GM12878 (cell line): ENCODE measurements at regions not wholly inside any gene's neighbourhood (a gene's known extent, or its start where the extent isn't known, plus 50 kb on each side); places are given as distances from the start of the nearest gene placed in this dataset.

Experiments
- ATAC-seq: fragments of 200-7000 bp; cut with Tn5 transposase; 3 replicates; pipeline ENCODE4 v1.9.1; 2020; ENCODE audit warnings: mild to moderate bottlenecking, moderate library complexity
- BruUV-seq: library from RNA; stranded (reverse); fragments of 400-500 nt; replicated peaks from 2 replicates; lab custom pipeline; 2021; lab: Mats Ljungman, UMichigan
- CTCF ChIA-PET: fragments of 300-600 bp; sonication (Branson Sonifier 250); formaldehyde crosslinking; extraction: SDS; loops from one replicate; lab custom pipeline; 2021; ENCODE audit warnings: inconsistent platforms; lab: Yijun Ruan, JAX
- POLR2A ChIA-PET: fragments of 350-600 bp; formaldehyde crosslinking; extraction: SDS; loops from one replicate; lab custom pipeline; 2021; ENCODE audit warnings: inconsistent platforms; lab: Charles Lee
- RAD21 ChIA-PET: fragments of 300-600 bp; sonication (Branson Sonifier 250); formaldehyde crosslinking; loops from one replicate; lab custom pipeline; 2023; ENCODE audit warnings: antibody characterized with exemption; ENCODE audit not compliant: unreplicated experiment; lab: Charles Lee
- SMC1A ChIA-PET: fragments of 300-600 bp; sonication (Branson Sonifier 250); formaldehyde crosslinking; loops from one replicate; lab custom pipeline; 2023; ENCODE audit not compliant: unreplicated experiment, uncharacterized antibody; lab: Charles Lee
- DNase-seq: peaks from one replicate; pipeline ENCODE4 v3.0.0-alpha.2; 2011; ENCODE audit warnings: low read depth, low spot score
- FAIRE-seq: peaks from 3 replicates; lab custom pipeline; 2011; peaks lifted over from hg19 to GRCh38; lab: Jason Lieb, UNC
- H2AFZ ChIP-seq: 2 replicates; pipeline ENCODE4 v1.6.0; 2011; ENCODE audit warnings: low read depth, low read length, control low read depth; ENCODE audit not compliant: control insufficient read depth
- H3K27ac ChIP-seq: 2 replicates; pipeline ENCODE4 v1.5.1; 2011; ENCODE audit warnings: control low read depth; ENCODE audit not compliant: control insufficient read depth, insufficient read depth
- H3K27me3 ChIP-seq, 2 experiments: replicated peaks in 1 of 2; 2 replicates each; pipeline versions ENCODE4 v1.6.0 to v1.6.1; 2011; ENCODE audit warnings: low read length in 1 of 2; ENCODE audit not compliant: control insufficient read depth in 2 of 2, insufficient read depth in 2 of 2
- H3K36me3 ChIP-seq, 2 experiments: 2 replicates each; pipeline ENCODE4 v1.5.1; 2011; ENCODE audit warnings: low read length in 1 of 2; ENCODE audit not compliant: control insufficient read depth in 2 of 2, insufficient read depth in 2 of 2
- H3K4me1 ChIP-seq: 2 replicates; pipeline ENCODE4 v1.6.1; 2011; ENCODE audit warnings: mild to moderate bottlenecking, low read length, moderate library complexity, mixed read lengths; ENCODE audit not compliant: control insufficient read depth, insufficient read depth
- H3K4me2 ChIP-seq: 2 replicates; pipeline ENCODE4 v1.6.0; 2011; ENCODE audit warnings: control low read depth; ENCODE audit not compliant: control insufficient read depth, insufficient read depth
- H3K4me3 ChIP-seq: fragments of 200-600 bp; sonication (generic); 2 replicates; pipeline ENCODE4 v1.5.1; 2016
- H3K79me2 ChIP-seq: 2 replicates; pipeline ENCODE4 v1.6.0; 2011; ENCODE audit warnings: low read length; ENCODE audit not compliant: control insufficient read depth, insufficient read depth
- H3K9ac ChIP-seq: 2 replicates; pipeline ENCODE4 v1.8.0; 2011; ENCODE audit warnings: low read length, control low read depth, mixed read lengths; ENCODE audit not compliant: control insufficient read depth, insufficient read depth
- H3K9me3 ChIP-seq: replicated peaks from 3 replicates; pipeline ENCODE4 v1.5.1; 2011; ENCODE audit warnings: mild to moderate bottlenecking, low read length; ENCODE audit not compliant: control insufficient read depth, insufficient read depth
- H4K20me1 ChIP-seq: 2 replicates; pipeline ENCODE4 v1.6.0; 2011; ENCODE audit not compliant: control insufficient read depth, insufficient read depth
- BHLHE40 ChIP-seq, 2 experiments: fragments of 450-650 bp in 1 of 2; IDR thresholded peaks; 2 replicates each; pipeline ENCODE4 v1.6.1; 2011 to 2017; ENCODE audit warnings: low read depth in 2 of 2, borderline replicate concordance in 1 of 2, improper control_type of control experiment in 1 of 2, low read length in 1 of 2, mild to moderate bottlenecking in 1 of 2
- CHD1 ChIP-seq: IDR thresholded peaks from 2 replicates; pipeline ENCODE4 v1.6.1; 2012; ENCODE audit warnings: low read depth, low read length, improper control_type of control experiment
- CUX1 ChIP-seq: IDR thresholded peaks from 2 replicates; pipeline ENCODE4 v1.6.1; 2012; ENCODE audit warnings: improper control_type of control experiment, low read depth, low read length; ENCODE audit not compliant: insufficient replicate concordance
- E2F4 ChIP-seq: IDR thresholded peaks from 2 replicates; pipeline ENCODE4 v1.6.1; 2012; ENCODE audit warnings: low read depth, low read length, improper control_type of control experiment
- FOS ChIP-seq: IDR thresholded peaks from 3 replicates; pipeline ENCODE4 v1.6.1; 2011; ENCODE audit warnings: borderline replicate concordance; ENCODE audit not compliant: insufficient read length; ENCODE audit errors: extremely low read depth
- GATAD2B ChIP-seq: fragments of 450-650 bp; conservative IDR thresholded peaks from 2 replicates; pipeline ENCODE4 v1.6.1; 2017; ENCODE audit warnings: low read depth, mild to moderate bottlenecking, moderate library complexity
- JUNB ChIP-seq: IDR thresholded peaks from 2 replicates; pipeline ENCODE4 v1.6.1; 2016; ENCODE audit warnings: antibody characterized with exemption, mild to moderate bottlenecking
- POLR2AphosphoS5 ChIP-seq: IDR thresholded peaks from 2 replicates; pipeline ENCODE4 v1.6.1; 2011; ENCODE audit warnings: mild to moderate bottlenecking, low read length, inconsistent platforms
- RAD51 ChIP-seq: fragments of 450-650 bp; IDR thresholded peaks from 2 replicates; pipeline ENCODE4 v1.6.1; 2016; ENCODE audit warnings: moderate library complexity, mild to moderate bottlenecking, inconsistent platforms
- RB1 ChIP-seq: fragments of 450-650 bp; formaldehyde crosslinking; IDR thresholded peaks from 2 replicates; pipeline ENCODE4 v1.6.1; 2017; ENCODE audit warnings: mild to moderate bottlenecking, borderline replicate concordance
- SRF ChIP-seq, 2 experiments: IDR thresholded peaks; 2 replicates each; pipeline ENCODE4 v1.6.1; 2011; ENCODE audit warnings: low read depth in 2 of 2, low read length in 2 of 2, mild to moderate bottlenecking in 1 of 2, moderate library complexity in 1 of 2
- STAT1 ChIP-seq: fragments of 450-650 bp; conservative IDR thresholded peaks from 2 replicates; pipeline ENCODE4 v1.6.1; 2014; ENCODE audit warnings: antibody characterized with exemption, mild to moderate bottlenecking
- USF1 ChIP-seq: IDR thresholded peaks from 2 replicates; pipeline ENCODE4 v1.6.1; 2011; ENCODE audit warnings: borderline replicate concordance, low read depth, mild to moderate bottlenecking, moderate library complexity, mixed read lengths, low read length; ENCODE audit not compliant: insufficient read depth; ENCODE audit errors: extremely low read length
- WGBS: methylation state at CpG from one replicate; pipeline ENCODE4 v1.1.6; 2016; ENCODE audit warnings: low lambda C conversion rate; ENCODE audit not compliant: insufficient replicate concordance, insufficient coverage; ENCODE audit errors: missing lambda C conversion rate; 5-methylcytosine and 5-hydroxymethylcytosine counted together
- in situ Hi-C: fragments of 300-500 bp; cut with MboI; formaldehyde crosslinking; loops from 9 replicates; pipeline ENCODE4 v1.14.3; 2018; ENCODE audit warnings: mixed read lengths
- intact Hi-C: fragments of 100-400 bp; cut with micrococcal nuclease; formaldehyde crosslinking; loops from one replicate; pipeline ENCODE4 v1.14.2; 2022; ENCODE audit not compliant: unreplicated experiment

GRCh38 chr22:48396785-48397530 is 1430.7 kb downstream of the BRD1 start:
- DNase-seq (no peak), ATAC-seq (no peak), FAIRE-seq (no peak)
- CTCF ChIA-PET, result no interaction called here
- Histone ChIP-seq H3K9ac (no peak overlapping the region), H3K4me1 (no peaks in the 10 kb centered on the region), H3K9me3 (no peaks in the 10 kb centered on the region; the same call in 2 of the 3 replicates), H3K4me2 (no peak overlapping the region), H2AFZ (no peak overlapping the region), H3K27ac (no peak overlapping the region), H4K20me1 (no peaks in the 10 kb centered on the region), H3K36me3 (no peaks in the 10 kb centered on the region), H3K27me3 (no peaks in the 10 kb centered on the region), H3K79me2 (no peaks in the 10 kb centered on the region), H3K4me3 (no peak overlapping the region)
- RAD21 ChIA-PET, result no interaction called here
- SMC1A ChIA-PET, result no interaction called here
- intact Hi-C loops (no loop called here), in situ Hi-C loops (no loop called here)
- POLR2A ChIA-PET, result no interaction called here
- WGBS, result 45% methylated on average over 31 of the region's 31 CpGs
- BruUV-seq, result no TSS peak
- TF ChIP-seq POLR2AphosphoS5 (no peak), BHLHE40 (IDR thresholded peaks at IDR 0.05; ENCODE audit: borderline replicate concordance in 1 of 2, low read depth in 2 of 2, low read length in 1 of 2) (no peak), JUNB (no peak), E2F4 (no peak), CHD1 (no peak), USF1 (no peak), RAD51 (no peak), FOS (no peak), SRF (IDR thresholded peaks at IDR 0.05; ENCODE audit: low read depth in 2 of 2, low read length in 2 of 2) (no peak), STAT1 (no peak), RB1 (no peak), CUX1 (no peak), GATAD2B (no peak)
